ENCODE measurements at regions not wholly inside any gene's neighbourhood (a gene's known extent, or its start where the extent isn't known, plus 50 kb on each side); places are given as distances from the start of the nearest gene placed in this dataset.

DNA sequence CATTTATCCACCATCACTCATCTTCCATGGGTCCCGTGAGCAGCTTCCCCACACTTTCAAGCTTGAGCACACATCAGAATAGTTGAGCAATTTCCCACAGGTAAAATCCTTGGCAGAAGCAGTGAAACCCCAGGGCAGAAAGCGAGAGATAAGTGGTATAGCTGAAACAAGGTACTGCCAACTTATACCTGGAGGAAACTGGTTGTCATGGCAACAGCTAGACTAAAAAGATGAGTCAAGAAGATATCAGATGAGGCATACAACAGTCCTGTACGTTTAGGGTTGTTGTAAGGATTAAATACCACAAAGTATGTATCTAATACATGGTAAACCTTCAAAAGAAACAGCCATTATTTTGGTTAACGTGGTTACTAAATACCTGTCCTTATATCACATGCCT, 66.9 kb upstream of the PHOX2B start:
- Histone ChIP-seq H3K79me2 (ENCODE audit: control insufficient read depth, insufficient read depth, low read length) (no peaks in the 10 kb centered on the region), H3K36me3 (ENCODE audit: control insufficient read depth in 2 of 2, extremely low read depth in 1 of 2, insufficient read depth in 2 of 2, low read length in 2 of 2) (no peaks in the 10 kb centered on the region), H3K9ac (ENCODE audit: control insufficient read depth, extremely low read depth, insufficient read depth, low read length) (no peak overlapping the region), H3K4me3 (ENCODE audit: control insufficient read depth in 2 of 3, extremely low read depth in 1 of 3, insufficient read depth in 2 of 3, low read depth in 1 of 3, low read length in 3 of 3) (no peak overlapping the region), H3K9me3 (ENCODE audit: control insufficient read depth, low read depth, low read length) (no peaks in the 10 kb centered on the region), H2AFZ (ENCODE audit: control insufficient read depth, low read length) (no peak overlapping the region), H3K9me1 (ENCODE audit: control insufficient read depth, extremely low read depth, insufficient read depth, low read length) (no peaks in the 10 kb centered on the region), H3K27me3 (ENCODE audit: control insufficient read depth, extremely low read depth, insufficient read depth, low read length) (no peaks in the 10 kb centered on the region), H4K20me1 (ENCODE audit: control insufficient read depth, extremely low read depth, insufficient read depth, low read length) (no peaks in the 10 kb centered on the region), H3K4me1 (ENCODE audit: control insufficient read depth, extremely low read depth, insufficient read depth, low read length) (no peaks in the 10 kb centered on the region), H3K27ac (ENCODE audit: control insufficient read depth, insufficient read depth, low read length) (no peak overlapping the region), H3K4me2 (ENCODE audit: control insufficient read depth, extremely low read depth, insufficient read depth, low read depth, low read length) (no peak overlapping the region)
- dilution Hi-C loops (cut with MboI; ENCODE audit: extremely low pct_ligation_motif_present, low sequenced_read_pairs), result no loop called here
- no peak for FAIRE-seq
- TF ChIP-seq, protein P1, sequence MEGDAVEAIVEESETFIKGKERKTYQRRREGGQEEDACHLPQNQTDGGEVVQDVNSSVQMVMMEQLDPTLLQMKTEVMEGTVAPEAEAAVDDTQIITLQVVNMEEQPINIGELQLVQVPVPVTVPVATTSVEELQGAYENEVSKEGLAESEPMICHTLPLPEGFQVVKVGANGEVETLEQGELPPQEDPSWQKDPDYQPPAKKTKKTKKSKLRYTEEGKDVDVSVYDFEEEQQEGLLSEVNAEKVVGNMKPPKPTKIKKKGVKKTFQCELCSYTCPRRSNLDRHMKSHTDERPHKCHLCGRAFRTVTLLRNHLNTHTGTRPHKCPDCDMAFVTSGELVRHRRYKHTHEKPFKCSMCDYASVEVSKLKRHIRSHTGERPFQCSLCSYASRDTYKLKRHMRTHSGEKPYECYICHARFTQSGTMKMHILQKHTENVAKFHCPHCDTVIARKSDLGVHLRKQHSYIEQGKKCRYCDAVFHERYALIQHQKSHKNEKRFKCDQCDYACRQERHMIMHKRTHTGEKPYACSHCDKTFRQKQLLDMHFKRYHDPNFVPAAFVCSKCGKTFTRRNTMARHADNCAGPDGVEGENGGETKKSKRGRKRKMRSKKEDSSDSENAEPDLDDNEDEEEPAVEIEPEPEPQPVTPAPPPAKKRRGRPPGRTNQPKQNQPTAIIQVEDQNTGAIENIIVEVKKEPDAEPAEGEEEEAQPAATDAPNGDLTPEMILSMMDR (optimal IDR thresholded peaks at IDR 0.05 in 1 of 3, IDR thresholded peaks at IDR 0.05 in 1 of 3, conservative IDR thresholded peaks at IDR 0.05 in 1 of 3; ENCODE audit: extremely low read depth in 1 of 3, insufficient read depth in 2 of 3, low read length in 3 of 3), result no peak
- TF ChIP-seq EZH2 (IDR thresholded peaks at IDR 0.05; ENCODE audit: low read length), result no peak
- DNase-seq (ENCODE audit: low read depth, low spot score), result no peak

DNA sequence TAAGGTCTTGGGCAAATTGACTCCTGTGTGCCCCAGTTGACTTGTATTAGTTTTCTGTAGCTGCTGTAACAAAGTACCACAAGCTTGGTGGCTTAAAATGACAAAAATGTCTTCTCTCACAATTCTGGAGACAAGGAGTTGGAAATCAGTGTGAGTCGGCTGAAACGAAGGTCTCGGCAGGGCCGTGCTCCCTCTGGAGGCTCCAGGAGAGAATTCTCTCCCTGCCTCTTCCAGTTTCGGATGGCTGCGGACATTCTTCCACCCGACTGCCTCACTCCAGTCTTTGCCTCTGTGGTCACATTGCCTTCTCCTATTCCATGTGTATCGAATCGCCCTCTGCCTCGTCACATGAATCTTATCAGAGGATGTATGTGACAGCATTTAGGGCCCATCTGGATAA, 66.0 kb upstream of the PHOX2B start:
- H3K27me3 ChIP-seq (ENCODE audit: control insufficient read depth, extremely low read depth, insufficient read depth, low read length), result no peaks in the 10 kb centered on the region
- no peaks in the 10 kb centered on the region for H3K9me1 ChIP-seq (ENCODE audit: control insufficient read depth, extremely low read depth, insufficient read depth, low read length)
- no peaks in the 10 kb centered on the region for H3K36me3 ChIP-seq (ENCODE audit: control insufficient read depth in 2 of 2, extremely low read depth in 1 of 2, insufficient read depth in 2 of 2, low read length in 2 of 2)
- TF ChIP-seq, protein P1 (optimal IDR thresholded peaks at IDR 0.05 in 1 of 3, IDR thresholded peaks at IDR 0.05 in 1 of 3, conservative IDR thresholded peaks at IDR 0.05 in 1 of 3; ENCODE audit: extremely low read depth in 1 of 3, insufficient read depth in 2 of 3, low read length in 3 of 3), result peak; percentile 22 to 48 (median 45)
- TF ChIP-seq EZH2 (IDR thresholded peaks at IDR 0.05; ENCODE audit: low read length), result no peak
- H3K4me1 ChIP-seq (ENCODE audit: control insufficient read depth, extremely low read depth, insufficient read depth, low read length), result no peaks in the 10 kb centered on the region
- FAIRE-seq (no peak), DNase-seq (ENCODE audit: low read depth, low spot score) (no peak)
- dilution Hi-C loops (cut with MboI; ENCODE audit: extremely low pct_ligation_motif_present, low sequenced_read_pairs), result no loop called here
- H3K9ac ChIP-seq (ENCODE audit: control insufficient read depth, extremely low read depth, insufficient read depth, low read length), result no peak overlapping the region
- H3K4me2 ChIP-seq (ENCODE audit: control insufficient read depth, extremely low read depth, insufficient read depth, low read depth, low read length), result no peak overlapping the region
- no peaks in the 10 kb centered on the region for H3K9me3 ChIP-seq (ENCODE audit: control insufficient read depth, low read depth, low read length)
- H3K79me2 ChIP-seq (ENCODE audit: control insufficient read depth, insufficient read depth, low read length), result no peaks in the 10 kb centered on the region
- no peaks in the 10 kb centered on the region for H4K20me1 ChIP-seq (ENCODE audit: control insufficient read depth, extremely low read depth, insufficient read depth, low read length)
- no peak overlapping the region for H3K27ac ChIP-seq (ENCODE audit: control insufficient read depth, insufficient read depth, low read length)
- no peak overlapping the region for H3K4me3 ChIP-seq (ENCODE audit: control insufficient read depth in 2 of 3, extremely low read depth in 1 of 3, insufficient read depth in 2 of 3, low read depth in 1 of 3, low read length in 3 of 3)
- H2AFZ ChIP-seq (ENCODE audit: control insufficient read depth, low read length), result no peak overlapping the region
